ENCODE measurements at regions not wholly inside any gene's neighbourhood (a gene's known extent, or its start where the extent isn't known, plus 50 kb on each side); places are given as distances from the start of the nearest gene placed in this dataset.

GRCh38 chr5:133898440-133898839 lies 70.0 kb downstream of the C5orf15 start:
- no peaks in the 10 kb centered on the region for H3K36me3 ChIP-seq (ENCODE audit: control insufficient read depth in 2 of 2, insufficient read depth in 2 of 2, low read length in 1 of 2)
- SMC1A ChIA-PET (ENCODE audit: uncharacterized antibody, unreplicated experiment) = interaction anchor here (0.6 to 1.4 kb wide), 3 partner anchors 32 to 74 kb away, joined by 3 to 4 read pairs (median 3); no protein-coding TSS in a partner anchor
- H3K9ac ChIP-seq (ENCODE audit: control insufficient read depth, insufficient read depth, low read length) = no peak overlapping the region
- intact Hi-C loops (cut with micrococcal nuclease; ENCODE audit: unreplicated experiment) (no loop called here), in situ Hi-C loops (cut with MboI) (no loop called here)
- POLR2A ChIA-PET = interaction anchor here (0.6 kb wide), 1 partner anchor 237 kb away, joined by 3 read pairs; no protein-coding TSS in a partner anchor
- DNase-seq (ENCODE audit: low read depth, low spot score) = no peak
- 0 out of 2 replicates have a peak, but pooled peaks cover 3% of the 10 kb centered on the region for H3K4me1 ChIP-seq (ENCODE audit: control insufficient read depth, insufficient read depth, low read length)
- RAD21 ChIA-PET (ENCODE audit: unreplicated experiment) = interaction anchor here (0.8 to 0.9 kb wide), 2 partner anchors 40 to 226 kb away, joined by 3 to 4 read pairs; no protein-coding TSS in a partner anchor
- H3K79me2 ChIP-seq (ENCODE audit: control insufficient read depth, insufficient read depth, low read length) = no peaks in the 10 kb centered on the region
- CTCF ChIA-PET = interaction anchor here (1.1 kb wide), 1 partner anchor 18 kb away, joined by 3 read pairs; no protein-coding TSS in a partner anchor
- H4K20me1 ChIP-seq (ENCODE audit: control insufficient read depth, insufficient read depth) = no peaks in the 10 kb centered on the region
- no peak for ATAC-seq
- no peaks in the 10 kb centered on the region for H3K9me3 ChIP-seq (replicated peaks; ENCODE audit: control insufficient read depth, insufficient read depth, low read length)
- H3K27ac ChIP-seq (ENCODE audit: control insufficient read depth, insufficient read depth) = no peak overlapping the region
- no peak overlapping the region for H3K4me2 ChIP-seq (ENCODE audit: control insufficient read depth, insufficient read depth)
- no peak overlapping the region for H3K4me3 ChIP-seq
- TF ChIP-seq CBX5 (IDR thresholded peaks at IDR 0.05; ENCODE audit: low read depth) = no peak
- no peak for TF ChIP-seq ZZZ3 (IDR thresholded peaks at IDR 0.05; ENCODE audit: control insufficient read depth, insufficient read length, low read depth)
- TF ChIP-seq TBL1XR1 (IDR thresholded peaks at IDR 0.05; ENCODE audit: low read depth, low read length) = no peak
- no peak for TF ChIP-seq HDAC6 (IDR thresholded peaks at IDR 0.05; ENCODE audit: unreplicated experiment)
- TF ChIP-seq MYC (IDR thresholded peaks at IDR 0.05; ENCODE audit: insufficient read depth, insufficient read length, insufficient replicate concordance, low read length, severe bottlenecking) = no peak
- TF ChIP-seq TCF12 (IDR thresholded peaks at IDR 0.05; ENCODE audit: low read depth, low read length) = no peak
- TF ChIP-seq SIX5 (IDR thresholded peaks at IDR 0.05; ENCODE audit: low read depth, low read length, severe bottlenecking) = no peak
- no peak for TF ChIP-seq MLLT1 (IDR thresholded peaks at IDR 0.05)
- no peak for TF ChIP-seq SP1 (IDR thresholded peaks at IDR 0.05; ENCODE audit: low read depth, low read length)
- TF ChIP-seq NFIC (IDR thresholded peaks at IDR 0.05; ENCODE audit: low read depth, low read length) = no peak
- no peak for TF ChIP-seq ATF7 (IDR thresholded peaks at IDR 0.05; ENCODE audit: low read depth)
- no peak for TF ChIP-seq E2F4 (IDR thresholded peaks at IDR 0.05; ENCODE audit: low read depth, low read length)
- TF ChIP-seq NFYA (IDR thresholded peaks at IDR 0.05; ENCODE audit: borderline replicate concordance, low read depth, low read length) = no peak
- no peak for TF ChIP-seq NRF1 (conservative IDR thresholded peaks at IDR 0.05; ENCODE audit: low read depth, low read length)
- H3K27me3 ChIP-seq (replicated peaks in 1 of 2; ENCODE audit: control insufficient read depth in 2 of 2, insufficient read depth in 2 of 2, low read length in 1 of 2) = no peaks in the 10 kb centered on the region
- no TSS peak for BruUV-seq (replicated peaks)
- FAIRE-seq = no peak
- H2AFZ ChIP-seq (ENCODE audit: control insufficient read depth, low read depth, low read length) = no peak overlapping the region
- 19% methylated on average over 3 of the region's 3 CpGs for WGBS (ENCODE audit: insufficient coverage, insufficient replicate concordance, low lambda C conversion rate, missing lambda C conversion rate)
